NCI-H2196 treated with DMSO at 0.1 percent for 48 hours (cell line): ENCODE measurements at regions not wholly inside any gene's neighbourhood (a gene's known extent, or its start where the extent isn't known, plus 50 kb on each side); places are given as distances from the start of the nearest gene placed in this dataset.
"Not testable (repeated sequence)": the region's sequence is repeated elsewhere in the genome, so short reads cannot be mapped to it uniquely, and the experiment has no call there.

Experiments
- DNase-seq: peaks from one replicate; lab custom pipeline; 2025; ENCODE audit not compliant: unreplicated experiment; lab: John Stamatoyannopoulos, UW

DNA sequence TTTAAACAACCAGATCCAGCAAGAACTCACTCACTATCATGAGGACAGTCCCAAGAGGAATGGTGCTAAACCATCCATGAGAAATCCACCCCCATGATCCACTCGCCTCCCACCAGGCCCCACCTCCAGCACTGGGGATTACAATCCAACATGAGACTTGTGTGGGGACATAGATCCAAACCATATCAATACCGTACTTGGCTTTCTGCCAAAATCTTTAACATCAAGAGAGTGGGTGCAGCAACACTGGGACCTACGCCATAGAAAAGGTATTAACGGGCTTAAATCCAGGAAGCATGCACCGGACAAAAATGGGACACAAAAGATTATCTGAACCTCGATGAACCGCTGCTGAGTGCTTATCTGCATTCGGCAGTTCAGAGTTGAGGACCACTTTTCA lies 322.3 kb upstream of the ARID1B start:
- DNase-seq = no peak

DNA sequence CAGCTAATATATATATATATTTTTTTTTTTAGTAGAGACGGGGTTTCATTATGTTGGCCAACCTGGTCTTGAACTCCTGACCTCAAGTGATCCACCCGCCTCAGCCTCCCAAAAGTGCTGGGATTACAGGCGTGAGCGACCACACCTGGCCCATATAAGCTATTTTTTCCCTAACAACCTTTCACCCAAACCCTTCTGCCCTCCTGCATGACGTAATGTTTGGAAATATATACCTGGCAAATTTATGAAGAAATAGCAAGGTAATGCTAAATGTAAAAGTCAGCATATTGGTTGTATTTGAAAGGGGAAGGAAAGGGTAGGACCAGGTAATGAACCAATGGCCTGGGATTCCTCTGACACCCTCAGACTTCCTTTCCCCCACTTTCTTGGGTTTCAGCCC lies 325.5 kb upstream of the ARID1B start:
- DNase-seq = no peak

DNA sequence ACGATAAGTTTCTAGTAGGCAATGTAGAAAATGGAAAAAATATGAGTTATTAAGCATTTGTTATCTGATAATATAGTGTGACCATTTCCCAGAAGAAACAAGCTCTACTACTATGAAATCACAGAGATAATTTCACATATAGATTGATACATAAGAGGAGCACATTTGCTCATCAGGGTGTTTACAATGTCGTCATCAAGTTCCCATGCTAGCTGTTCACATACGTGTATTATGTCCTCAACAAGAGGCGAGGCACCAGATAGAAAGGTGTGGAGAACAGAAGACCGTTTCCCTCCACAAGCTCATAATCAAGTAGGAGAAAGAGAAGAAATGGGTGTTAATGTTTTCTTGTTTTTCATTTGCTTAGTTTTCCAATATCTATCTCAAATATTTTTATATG lies 326.1 kb upstream of the ARID1B start:
- no peak for DNase-seq

DNA sequence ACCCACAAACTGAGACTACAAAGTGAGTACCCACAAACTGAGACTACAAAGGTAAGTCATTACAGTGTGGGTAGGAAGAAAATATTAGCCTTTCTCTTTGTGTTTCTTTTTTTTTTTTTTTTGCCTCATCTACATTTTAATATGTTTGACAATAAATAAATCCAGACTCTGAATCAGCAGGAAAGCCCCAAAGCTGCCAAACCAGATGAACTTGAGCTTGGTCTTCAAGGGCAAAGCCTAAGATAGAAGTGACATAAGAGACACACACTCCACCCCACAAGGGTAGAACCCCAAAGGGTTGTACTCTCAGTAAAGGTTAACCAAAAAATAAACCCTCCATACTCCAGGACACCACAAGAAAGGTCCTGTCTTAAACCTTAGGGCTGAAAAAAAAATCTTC lies 326.8 kb upstream of the ARID1B start:
- no peak for DNase-seq

DNA sequence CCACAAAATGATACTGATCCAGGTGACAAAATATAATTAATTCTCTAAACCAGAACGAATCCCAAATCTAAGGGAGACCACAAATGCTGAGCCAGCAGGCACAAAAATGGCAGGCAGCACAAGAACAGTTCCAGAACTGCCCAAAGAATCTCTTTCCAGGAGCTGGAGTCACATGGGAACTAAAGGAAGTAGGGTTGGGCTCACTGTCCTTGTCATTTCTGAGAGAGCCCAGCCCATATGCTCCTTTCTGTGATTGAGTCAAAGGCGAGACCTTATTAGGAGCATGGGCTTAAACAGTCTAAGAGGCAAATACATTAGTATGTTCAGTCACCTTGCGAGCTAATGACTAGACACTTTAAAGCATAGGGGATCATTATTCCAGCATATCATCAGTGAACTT lies 327.6 kb upstream of the ARID1B start:
- no peak for DNase-seq

DNA sequence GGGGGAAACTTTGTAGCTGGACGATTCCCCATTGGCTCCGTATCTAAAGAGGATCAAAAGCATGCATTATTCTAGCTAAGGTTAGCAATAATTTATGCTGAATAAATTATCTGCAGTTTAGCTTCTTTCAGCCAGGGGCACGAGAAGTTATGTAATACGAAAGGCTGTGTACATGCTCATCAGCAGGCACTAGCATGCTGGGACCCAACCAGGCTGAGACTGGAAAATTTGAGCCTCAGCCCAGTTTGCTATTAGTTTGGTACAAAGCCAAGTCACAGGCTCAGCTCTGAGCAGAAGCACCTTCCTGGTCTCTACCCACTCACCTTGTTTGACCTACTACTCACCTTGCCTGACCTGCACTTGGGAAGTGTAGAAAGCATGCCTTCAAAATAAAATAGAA lies 328.1 kb upstream of the ARID1B start:
- DNase-seq = no peak

DNA sequence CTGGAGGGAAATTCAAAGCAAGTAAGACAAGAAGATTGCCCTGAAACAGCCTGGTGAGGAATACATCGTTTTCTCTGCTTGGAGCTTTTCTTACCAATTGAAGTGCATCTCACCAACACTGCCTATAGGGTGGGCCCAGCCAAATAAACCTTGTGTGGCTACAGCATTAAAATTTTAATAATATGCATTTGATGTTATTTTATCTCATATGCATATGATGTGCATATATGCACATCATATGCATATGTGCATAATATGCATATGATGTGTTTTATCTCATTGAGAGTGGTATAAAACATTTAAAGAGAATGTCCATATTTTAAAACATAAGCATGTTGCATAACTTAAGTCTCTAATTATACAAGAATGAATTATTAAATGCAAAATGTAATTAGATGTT lies 328.6 kb upstream of the ARID1B start:
- DNase-seq = no peak

DNA sequence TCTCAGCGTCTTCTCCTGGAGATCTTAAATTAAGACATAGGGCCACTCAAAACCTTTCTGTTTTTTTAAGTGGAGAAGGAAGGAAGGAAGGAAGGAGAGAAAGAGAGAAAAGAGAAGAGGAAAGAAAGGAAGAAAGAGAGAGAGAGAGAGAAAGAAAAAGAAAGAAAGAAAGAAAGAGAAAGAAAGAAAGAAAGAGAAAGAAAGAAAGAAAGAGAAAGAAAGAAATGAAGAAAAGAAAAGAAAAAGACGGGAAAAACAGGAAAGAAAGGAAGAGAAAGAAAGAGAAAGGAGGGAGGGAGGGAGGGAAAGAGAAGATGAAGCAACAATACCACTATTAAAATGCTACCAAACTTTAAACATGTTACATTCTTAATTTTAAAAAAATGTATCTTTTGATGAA lies 336.5 kb upstream of the ARID1B start:
- no peak for DNase-seq

DNA sequence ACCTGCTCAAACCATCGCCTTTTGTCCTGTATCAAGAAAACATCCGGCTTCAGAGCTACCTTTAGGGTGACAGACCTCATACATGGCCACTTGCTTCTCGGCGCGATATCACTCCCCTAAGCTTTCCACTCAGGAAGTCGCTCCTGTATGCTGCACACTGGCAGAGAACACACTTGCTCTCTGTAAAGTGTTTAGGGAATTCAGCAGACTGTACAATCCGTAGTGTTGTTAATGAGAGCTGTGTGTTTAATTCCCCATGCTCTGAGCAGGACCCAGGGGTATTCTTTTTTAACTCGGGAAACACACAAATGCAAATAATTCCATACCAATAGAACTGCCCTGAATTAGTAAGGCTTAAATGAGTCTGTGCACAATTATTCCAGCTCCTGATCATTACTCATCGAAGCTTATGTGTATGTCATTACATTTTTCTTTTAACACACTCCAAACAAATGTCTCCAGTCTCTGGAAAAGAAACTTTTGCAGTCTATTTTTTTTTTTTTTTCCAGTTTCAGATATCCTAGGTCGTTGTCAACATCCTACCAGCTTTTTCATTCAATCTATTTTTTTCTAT lies 338.7 kb upstream of the ARID1B start:
- DNase-seq = no peak

DNA sequence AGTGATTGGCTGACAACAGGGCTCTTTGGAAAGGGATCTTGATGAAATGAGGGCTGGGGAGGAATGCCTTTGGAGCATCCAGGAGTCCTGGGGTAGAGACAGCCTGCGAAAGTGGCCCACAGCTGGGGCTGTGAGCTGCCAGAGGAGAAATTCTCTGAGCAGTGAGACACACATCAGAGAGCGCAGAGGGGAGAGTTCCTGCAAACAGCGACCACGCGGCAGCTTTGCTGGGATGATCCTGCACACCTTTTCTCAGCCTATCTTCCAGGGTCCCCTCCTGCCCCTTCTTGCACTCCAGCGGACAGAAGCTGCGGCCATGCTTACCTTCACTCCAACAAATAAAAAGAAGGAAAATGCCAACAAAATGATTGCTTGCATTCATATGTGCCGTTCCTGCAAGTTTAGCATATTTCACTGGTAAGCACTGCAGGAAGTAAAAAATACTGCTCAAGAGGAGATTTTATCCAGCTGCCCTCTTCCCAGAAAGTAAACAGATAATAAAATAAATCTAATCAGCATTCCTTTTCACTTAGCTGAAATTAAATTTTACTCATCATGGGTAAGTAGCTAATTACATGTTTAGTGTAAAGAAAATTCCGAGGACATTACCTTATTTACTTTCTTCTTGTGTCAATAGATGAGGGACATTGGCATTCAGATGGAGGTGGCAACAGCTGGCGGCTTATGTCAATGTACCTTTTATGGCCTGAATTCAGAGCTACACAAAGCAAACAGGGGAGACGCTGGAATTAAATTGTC lies 339.9 kb upstream of the ARID1B start:
- no peak for DNase-seq

DNA sequence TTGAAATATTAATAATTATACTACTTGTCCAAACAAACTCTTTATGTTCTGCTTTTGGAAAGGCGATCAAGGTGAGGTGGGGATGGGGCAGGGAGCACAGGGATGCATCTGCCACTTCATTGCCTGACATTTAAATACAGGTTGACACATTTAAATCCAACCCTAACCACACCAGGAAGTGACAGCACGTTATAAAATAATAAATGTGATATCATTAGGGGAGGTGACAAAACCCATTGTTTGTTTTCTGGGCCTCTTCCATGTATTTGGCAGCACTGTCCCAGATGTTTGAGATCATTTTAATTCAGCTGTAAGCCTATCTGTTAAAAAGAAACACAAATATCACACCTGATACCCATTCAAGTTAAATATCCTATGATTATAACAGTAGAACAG lies 342.4 kb upstream of the ARID1B start:
- no peak for DNase-seq

DNA sequence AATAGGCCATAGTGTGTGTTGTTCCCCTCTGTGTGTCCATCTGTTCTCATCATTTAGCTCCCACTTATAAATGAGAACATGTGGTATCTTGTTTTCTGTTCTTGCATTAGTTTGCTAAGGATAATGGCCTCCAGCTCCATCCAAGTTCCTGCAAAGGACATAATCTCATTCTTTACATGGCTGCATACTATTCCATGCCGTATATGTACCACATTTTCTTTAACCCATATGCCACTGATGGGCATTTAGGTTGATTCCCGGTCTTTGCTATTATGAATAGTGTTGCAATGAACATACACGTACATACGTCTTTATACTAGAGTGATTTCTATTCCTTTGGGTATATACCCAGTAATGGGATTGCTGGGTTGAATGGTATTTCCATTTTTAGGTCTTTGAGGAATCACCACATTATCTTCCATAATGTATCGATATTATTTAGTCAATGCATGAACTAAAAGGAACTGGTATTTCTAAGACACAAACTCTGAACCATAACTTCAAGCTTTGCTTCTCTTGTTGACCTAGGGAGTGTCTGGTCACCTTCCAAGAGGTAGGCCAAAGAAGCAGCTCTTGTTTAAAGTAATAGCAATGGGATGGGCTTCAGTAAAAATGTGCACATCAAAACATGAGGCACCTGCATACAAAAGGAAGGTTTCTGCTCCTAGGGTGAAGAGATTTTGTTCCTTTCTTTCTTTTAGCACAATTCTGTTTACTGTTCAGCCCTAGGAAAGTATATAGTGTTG lies 343.0 kb upstream of the ARID1B start:
- no peak for DNase-seq

DNA sequence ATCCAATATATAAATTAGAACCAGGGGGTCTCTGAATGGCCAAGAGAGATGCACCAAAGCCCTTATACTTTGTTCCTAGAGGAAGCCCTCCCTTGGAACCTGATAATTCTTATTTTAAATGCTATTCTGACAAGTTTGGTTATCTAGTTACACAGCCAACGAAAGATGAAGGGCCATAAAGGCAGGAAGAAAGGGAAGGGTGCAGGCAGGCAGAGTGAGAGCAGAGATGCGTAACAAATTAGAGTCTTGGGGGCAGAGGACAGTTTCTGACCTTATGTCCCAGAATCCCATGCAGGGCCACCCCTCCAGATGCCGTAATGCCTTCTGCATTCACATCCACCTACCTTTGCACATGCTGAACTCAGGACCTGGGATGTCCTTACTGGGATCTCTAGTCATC lies 344.6 kb upstream of the ARID1B start:
- DNase-seq = no peak

DNA sequence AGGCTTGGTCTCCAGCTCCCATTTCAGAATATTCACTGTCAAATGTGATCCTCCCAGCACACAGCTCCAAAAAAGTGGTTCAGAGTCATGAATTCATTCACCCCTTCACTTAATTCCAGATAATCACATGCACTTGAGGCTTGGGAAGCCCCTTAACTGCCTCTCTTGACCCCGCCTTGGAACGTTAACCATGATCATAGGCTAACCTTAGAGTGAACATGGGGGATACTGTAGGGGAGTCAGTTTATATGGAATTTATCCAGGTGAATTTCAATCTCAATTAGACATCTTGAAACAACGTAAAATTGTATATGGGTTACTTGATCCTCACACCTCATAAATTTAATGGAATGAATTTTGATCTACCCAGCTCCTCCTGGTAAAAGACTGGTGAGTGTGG lies 346.8 kb upstream of the ARID1B start:
- no peak for DNase-seq

DNA sequence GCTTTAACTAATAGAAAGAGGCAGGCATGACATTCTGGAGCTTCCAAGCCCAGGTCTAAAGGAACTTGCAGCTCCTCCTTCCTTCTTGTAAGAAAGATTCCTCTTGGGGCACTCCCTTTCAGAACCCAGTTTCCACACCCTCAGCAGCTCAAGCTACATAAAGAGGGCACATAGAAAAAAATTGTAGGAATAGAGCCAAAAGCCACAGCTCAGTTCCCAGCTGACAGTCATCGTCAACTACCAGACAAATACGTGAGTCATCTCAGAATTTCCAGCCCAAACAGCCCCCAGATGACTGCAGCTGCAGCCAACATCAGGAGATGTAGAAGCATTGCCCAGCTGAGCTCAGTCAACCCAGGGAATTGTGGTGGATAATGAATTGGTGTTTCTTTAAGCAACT lies 349.8 kb upstream of the ARID1B start:
- no peak for DNase-seq

DNA sequence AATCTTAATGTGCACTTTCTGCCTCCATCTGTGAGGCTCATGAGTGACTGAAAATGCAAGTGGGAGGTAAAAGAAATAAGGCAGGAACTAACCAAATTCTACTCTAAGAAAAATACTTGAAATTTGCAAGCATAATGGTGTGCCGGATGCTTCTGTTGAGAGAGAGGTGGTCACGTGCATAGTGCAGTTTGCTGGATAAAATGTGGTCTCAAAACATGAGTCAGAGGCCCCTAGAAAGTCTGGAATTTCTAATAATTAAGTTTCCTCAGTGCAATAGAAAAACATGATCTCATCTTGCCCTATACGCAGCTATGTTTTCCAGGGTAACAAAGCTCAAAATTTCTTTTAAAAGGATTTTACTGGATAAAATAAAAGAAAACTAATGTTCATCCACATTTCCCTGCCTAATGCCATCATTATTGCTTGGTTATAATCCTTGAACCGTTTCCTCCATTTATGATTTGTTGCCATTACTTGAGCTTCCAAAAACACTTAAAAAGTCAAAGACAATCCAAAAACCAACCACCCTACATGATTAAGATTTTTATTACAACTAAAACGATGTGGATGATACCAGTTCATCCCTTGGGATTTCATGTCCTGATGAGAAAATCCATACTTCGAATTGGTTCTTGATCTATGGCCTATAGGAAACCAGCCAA lies 351.7 kb upstream of the ARID1B start:
- no peak for DNase-seq

DNA sequence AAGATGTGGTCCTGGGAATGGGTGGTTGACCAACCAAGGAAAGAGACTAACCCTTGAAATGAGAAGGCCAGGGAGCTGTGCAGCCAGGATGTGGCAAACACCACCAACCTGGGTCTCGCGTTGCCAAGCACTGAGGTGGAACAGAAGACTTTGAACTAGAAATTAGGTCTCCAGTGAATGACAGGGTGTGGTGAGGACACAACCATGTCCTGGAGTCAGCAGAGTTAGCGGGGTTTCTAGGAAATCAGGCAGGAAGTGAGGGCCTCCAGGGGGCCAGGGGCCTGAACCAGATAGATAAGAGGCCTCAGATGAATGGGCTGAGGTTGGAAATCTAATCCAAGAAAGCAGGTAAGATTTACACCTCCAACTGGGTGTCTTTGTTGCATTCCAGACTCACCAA lies 353.3 kb upstream of the ARID1B start:
- no peak for DNase-seq

DNA sequence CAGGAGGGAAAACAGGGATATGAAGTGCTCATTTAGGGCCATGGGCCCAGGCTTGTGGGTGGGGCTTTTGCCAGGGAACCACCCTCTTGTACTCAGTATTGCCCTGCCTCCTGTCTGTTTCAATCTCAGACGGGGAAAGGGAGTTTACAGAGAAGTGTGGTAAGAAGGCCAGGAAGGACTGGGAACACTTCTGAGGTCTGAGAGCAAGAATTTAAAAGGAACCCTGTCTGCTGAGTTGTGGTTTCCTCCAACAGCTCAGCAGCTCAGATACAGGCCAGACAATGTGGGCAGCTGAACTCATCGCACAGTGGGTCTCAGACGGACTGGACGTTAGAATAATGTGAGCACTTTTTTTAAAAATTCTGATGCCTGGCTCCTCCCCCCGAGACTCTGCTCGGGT lies 354.1 kb upstream of the ARID1B start:
- no peak for DNase-seq

DNA sequence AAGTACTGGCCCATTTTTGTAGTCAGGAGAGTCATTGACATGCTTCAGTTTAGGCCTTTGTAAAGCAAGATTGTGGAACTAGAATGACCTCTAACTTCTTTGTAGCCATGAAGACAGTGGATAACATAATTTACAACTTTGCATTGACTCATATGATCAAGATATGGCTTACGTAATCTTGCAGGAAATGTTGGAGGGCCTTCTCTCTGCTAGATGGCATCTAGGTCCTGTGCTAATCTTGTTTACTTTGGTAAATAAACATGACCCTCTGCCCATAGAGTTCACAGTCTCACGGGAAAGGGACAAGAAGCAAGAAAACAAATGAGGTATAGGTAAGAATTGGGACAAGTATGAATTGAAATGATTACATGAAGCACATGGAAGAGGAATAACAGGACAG lies 355.2 kb upstream of the ARID1B start:
- no peak for DNase-seq

DNA sequence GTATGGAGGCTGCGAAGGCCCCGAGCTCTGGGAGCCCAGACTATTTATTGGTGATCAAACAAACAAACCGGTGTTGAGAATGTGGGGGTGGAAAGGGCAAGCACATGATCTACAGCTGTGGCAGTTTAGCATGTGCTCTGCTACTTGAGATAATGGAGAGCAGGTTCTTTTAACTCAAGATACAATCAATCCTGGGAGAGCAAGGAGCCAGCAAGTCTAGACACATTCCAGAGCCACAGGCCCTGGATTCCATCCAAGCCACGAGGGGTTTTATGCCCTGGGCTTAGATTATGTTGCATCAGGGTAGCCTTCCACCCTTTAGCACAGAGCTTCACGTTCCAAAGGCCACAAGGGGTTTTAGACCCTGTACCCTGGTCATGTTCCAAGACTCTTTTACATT lies 355.9 kb upstream of the ARID1B start:
- not testable (repeated sequence) for DNase-seq

DNA sequence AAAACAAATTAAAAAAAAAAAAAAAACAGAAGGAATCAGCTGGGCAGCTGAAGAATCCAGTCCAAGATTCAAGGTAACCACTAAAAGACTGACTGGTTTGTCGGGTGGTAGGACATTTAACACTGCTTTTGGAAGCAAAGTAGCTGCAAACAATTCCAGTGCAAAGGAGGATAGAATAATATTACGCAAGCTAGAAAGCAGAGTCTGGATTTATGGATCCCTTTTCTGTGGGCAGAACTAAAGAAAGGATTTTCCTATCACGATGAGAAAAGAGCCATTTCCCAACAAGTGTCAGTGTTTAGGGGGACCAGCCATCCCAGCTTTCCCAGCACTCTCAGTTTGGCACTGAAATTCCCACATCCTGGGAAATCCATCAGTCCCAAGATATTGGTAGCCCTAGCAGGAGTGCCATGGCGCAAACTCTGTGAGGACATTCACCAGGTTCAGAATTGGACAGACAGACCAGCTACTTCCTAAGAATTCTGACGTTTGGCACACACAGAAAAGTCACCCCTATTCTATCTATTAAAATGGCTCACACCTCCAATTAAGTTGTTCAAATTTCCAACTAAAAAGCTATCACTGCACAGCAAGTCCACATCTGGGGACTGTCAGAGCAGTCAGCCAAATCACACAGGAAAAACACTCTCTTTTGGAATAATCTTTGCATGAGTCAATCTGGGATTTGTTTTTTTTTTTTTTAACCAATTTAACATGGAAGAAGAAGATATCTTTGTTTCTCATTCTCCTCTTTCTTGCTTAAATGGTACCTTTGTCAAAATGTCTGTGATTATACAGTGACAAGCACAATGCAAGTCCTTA lies 356.8 kb upstream of the ARID1B start:
- no peak for DNase-seq
